Adrenal gland (tissue), 9 donors: ENCODE measurements at regions not wholly inside any gene's neighbourhood (a gene's known extent, or its start where the extent isn't known, plus 50 kb on each side); places are given as distances from the start of the nearest gene placed in this dataset.

Experiments
- DNase-seq, 7 donors: peaks; one replicate each; pipeline ENCODE4 v3.0.0-alpha.2; 2019 to 2020
- H3K27ac ChIP-seq, 5 donors: fragments of 200-600 bp; sonication (generic) in 4 of 5; 1 replicate in 3 of 5; 2 replicates in 2 of 5; pipeline versions ENCODE4 v1.5.1 to v1.8.0; 2016 to 2020; ENCODE audit warnings: mild to moderate bottlenecking in 1 of 5
- H3K27me3 ChIP-seq: fragments of 200-600 bp; 2 replicates; pipeline ENCODE4 v1.8.0; 2021
- H3K36me3 ChIP-seq, 2 donors: fragments of 200-600 bp; replicated peaks in 1 of 2; 1 replicate in 1 of 2; 2 replicates in 1 of 2; pipeline versions ENCODE4 v1.5.1 to v1.8.0; 2018 to 2022
- H3K4me1 ChIP-seq, 2 donors: fragments of 200-600 bp; replicated peaks in 1 of 2; 1 replicate in 1 of 2; 2 replicates in 1 of 2; pipeline versions ENCODE4 v1.5.1 to v1.8.0; 2018 to 2021
- H3K4me3 ChIP-seq, 4 donors: fragments of 200-600 bp; sonication (generic) in 3 of 4; one replicate each; pipeline ENCODE4 v1.5.1; 2016 to 2018
- H3K9me3 ChIP-seq, 3 donors: fragments of 200-600 bp; sonication (generic) in 1 of 3; replicated peaks in 1 of 3; 1 replicate in 2 of 3; 2 replicates in 1 of 3; pipeline versions ENCODE4 v1.5.1 to v1.8.0; 2016 to 2021
- CTCF ChIP-seq, 6 experiments: fragments of 450-650 bp in 4 of 6; fragments of 200-600 bp in 2 of 6; sonication (generic) in 1 of 6; IDR thresholded peaks; 1 replicate in 5 of 6; 2 replicates in 1 of 6; pipeline versions ENCODE4 v1.5.1 to v1.8.0; 2016 to 2021; ENCODE audit warnings: antibody characterized with exemption in 6 of 6, mild to moderate bottlenecking in 2 of 6, moderate library complexity in 1 of 6
- POLR2A ChIP-seq, 2 donors: fragments of 450-650 bp; IDR thresholded peaks; one replicate each; pipeline ENCODE4 v1.6.1; 2017; ENCODE audit warnings: antibody characterized with exemption in 2 of 2, mild to moderate bottlenecking in 2 of 2, moderate library complexity in 1 of 2
- WGBS, 4 donors: extraction: QIAGEN DNeasy Blood & Tissue Kit in 2 of 4; methylation state at CpG; one replicate each; pipeline versions ENCODE4 v1.1.5 to v1.1.7; 2013 to 2017; 5-methylcytosine and 5-hydroxymethylcytosine counted together
- intact Hi-C, 2 donors: fragments of 100-400 bp; cut with DNase I; formaldehyde crosslinking; loops; one replicate each; pipeline versions ENCODE4 v1.14.1 to v1.15.0; 2022 to 2023
- donor health status: healthy with polysubstance abuse.
- donor health status: Bipolar disorder and iron deficiency.
- donor health status: DM: yes; HTN: yes; CAD: no.
- donor health status: DM: no; HTN: no; CAD: no.
- donor health status: DM: no; HTN: no; CAD: no.

DNA sequence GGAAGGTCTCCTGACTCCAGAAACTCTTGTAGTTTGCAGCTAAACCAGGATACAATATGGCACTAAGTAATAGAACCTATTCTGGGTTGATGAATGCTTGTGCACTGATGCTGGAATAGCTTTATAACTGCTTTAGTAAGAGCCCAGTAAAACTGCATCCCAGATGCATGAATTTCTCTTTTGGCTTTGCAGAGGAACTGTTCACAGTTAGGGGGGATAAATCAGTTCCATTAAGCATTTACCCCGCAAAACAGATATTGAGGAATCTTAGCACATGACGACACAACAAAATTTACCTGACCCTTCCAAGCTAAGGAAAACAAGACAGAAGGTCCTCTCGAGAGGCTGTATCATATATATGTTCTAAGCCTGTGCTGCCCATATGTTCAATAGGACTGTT, 457.4 kb downstream of the FOXG1 start:
- no peak overlapping the region for H3K27ac ChIP-seq
- no peak overlapping the region for H3K4me3 ChIP-seq
- WGBS, 4 donors = 72 to 82% (median 76%) methylated on average over 3 of the region's 3 CpGs
- intact Hi-C loops = loop anchor here in 1 of 2 donors (5.0 kb wide), 1 partner anchor 467 kb away; no protein-coding TSS in a partner anchor
- no peaks in the 10 kb centered on the region for H3K27me3 ChIP-seq
- no peak for DNase-seq
- no peaks in the 10 kb centered on the region for H3K9me3 ChIP-seq
- no peaks in the 10 kb centered on the region for H3K36me3 ChIP-seq
- no peaks in the 10 kb centered on the region for H3K4me1 ChIP-seq
- TF ChIP-seq POLR2A (IDR thresholded peaks at IDR 0.05) (no peak), CTCF (IDR thresholded peaks at IDR 0.05) (no peak)

- H3K9me3 ChIP-seq = no peaks in the 10 kb centered on the region
- no peaks in the 10 kb centered on the region for H3K27me3 ChIP-seq
- H3K27ac ChIP-seq = no peak overlapping the region
- intact Hi-C loops = no loop called here
- TF ChIP-seq CTCF (IDR thresholded peaks at IDR 0.05) (no peak), POLR2A (IDR thresholded peaks at IDR 0.05) (no peak)
- no peaks in the 10 kb centered on the region for H3K4me1 ChIP-seq
- H3K4me3 ChIP-seq = no peak overlapping the region
- no peak for DNase-seq
- WGBS, 4 donors = 63 to 78% (median 68%) methylated on average over 1 of the region's 1 CpG
- H3K36me3 ChIP-seq = no peaks in the 10 kb centered on the region
Observed at GRCh38 chr14:29227631-29228030, 461.0 kb downstream of the FOXG1 start.

DNA sequence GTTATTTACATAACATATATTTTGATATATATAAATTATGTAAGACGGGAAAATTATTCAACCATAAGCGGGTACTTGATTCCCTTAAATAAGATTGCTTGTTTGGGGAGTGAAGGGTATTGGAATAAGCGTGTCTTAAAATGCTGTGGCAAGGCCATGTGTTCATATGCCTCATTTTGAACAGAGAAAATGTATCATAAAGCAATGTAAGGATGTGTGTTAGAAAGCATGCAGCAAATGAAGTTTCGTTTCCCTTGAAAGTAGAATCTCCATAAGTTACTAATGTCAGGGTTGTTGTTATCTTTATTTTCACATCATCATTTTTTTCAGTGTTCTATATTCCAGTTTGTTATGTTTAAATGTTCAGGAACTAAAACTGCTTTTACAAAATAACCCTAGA, 465.6 kb downstream of the FOXG1 start:
- H3K27ac ChIP-seq = no peak overlapping the region
- no peak overlapping the region for H3K4me3 ChIP-seq
- WGBS, 4 donors = 64 to 75% (median 68%) methylated on average over 4 of the region's 4 CpGs
- H3K9me3 ChIP-seq = no peaks in the 10 kb centered on the region
- H3K4me1 ChIP-seq = no peaks in the 10 kb centered on the region
- intact Hi-C loops = no loop called here
- DNase-seq = no peak
- H3K36me3 ChIP-seq = no peaks in the 10 kb centered on the region
- TF ChIP-seq POLR2A (IDR thresholded peaks at IDR 0.05) = no peak
- TF ChIP-seq CTCF (IDR thresholded peaks at IDR 0.05) = no peak
- no peaks in the 10 kb centered on the region for H3K27me3 ChIP-seq

- no peak overlapping the region for H3K27ac ChIP-seq
- no peak overlapping the region for H3K4me3 ChIP-seq
- DNase-seq = no peak
- intact Hi-C loops = no loop called here
- H3K4me1 ChIP-seq = no peaks in the 10 kb centered on the region
- no peaks in the 10 kb centered on the region for H3K9me3 ChIP-seq
- no peaks in the 10 kb centered on the region for H3K36me3 ChIP-seq
- H3K27me3 ChIP-seq = no peaks in the 10 kb centered on the region
- TF ChIP-seq POLR2A (IDR thresholded peaks at IDR 0.05) (no peak), CTCF (IDR thresholded peaks at IDR 0.05) (no peak)
Observed at GRCh38 chr14:29232711-29233110, 466.1 kb downstream of the FOXG1 start.
